ENCODE measurements at regions not wholly inside any gene's neighbourhood (a gene's known extent, or its start where the extent isn't known, plus 50 kb on each side); places are given as distances from the start of the nearest gene placed in this dataset.

DNA sequence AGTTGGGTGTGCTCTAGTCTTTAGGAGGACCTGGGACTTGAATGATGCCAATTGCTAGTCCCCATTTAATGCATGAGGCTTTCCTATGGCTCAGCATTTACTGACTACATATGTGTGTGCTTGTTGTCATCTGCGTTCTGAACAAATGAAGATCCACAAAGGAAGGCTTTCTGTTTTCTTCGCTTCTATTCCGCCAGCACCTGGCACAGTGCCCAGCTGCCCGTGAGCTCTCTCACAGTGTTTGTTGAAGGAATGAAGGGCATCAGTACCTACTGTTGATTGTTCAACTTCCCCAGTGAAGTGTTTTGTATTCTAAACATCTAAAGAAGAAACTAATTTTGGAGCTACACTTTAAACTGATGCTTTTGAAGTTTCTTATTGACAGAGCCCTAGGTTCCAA, 122.4 kb upstream of the LINC00305 start:
- Histone ChIP-seq H3K9me3 (no peaks in the 10 kb centered on the region), H3K27me3 (no peaks in the 10 kb centered on the region), H3K4me3 (no peak overlapping the region), H3K27ac (no peak overlapping the region), H3K36me3 (no peaks in the 10 kb centered on the region), H3K4me1 (no peaks in the 10 kb centered on the region)
- TF ChIP-seq, protein P1, sequence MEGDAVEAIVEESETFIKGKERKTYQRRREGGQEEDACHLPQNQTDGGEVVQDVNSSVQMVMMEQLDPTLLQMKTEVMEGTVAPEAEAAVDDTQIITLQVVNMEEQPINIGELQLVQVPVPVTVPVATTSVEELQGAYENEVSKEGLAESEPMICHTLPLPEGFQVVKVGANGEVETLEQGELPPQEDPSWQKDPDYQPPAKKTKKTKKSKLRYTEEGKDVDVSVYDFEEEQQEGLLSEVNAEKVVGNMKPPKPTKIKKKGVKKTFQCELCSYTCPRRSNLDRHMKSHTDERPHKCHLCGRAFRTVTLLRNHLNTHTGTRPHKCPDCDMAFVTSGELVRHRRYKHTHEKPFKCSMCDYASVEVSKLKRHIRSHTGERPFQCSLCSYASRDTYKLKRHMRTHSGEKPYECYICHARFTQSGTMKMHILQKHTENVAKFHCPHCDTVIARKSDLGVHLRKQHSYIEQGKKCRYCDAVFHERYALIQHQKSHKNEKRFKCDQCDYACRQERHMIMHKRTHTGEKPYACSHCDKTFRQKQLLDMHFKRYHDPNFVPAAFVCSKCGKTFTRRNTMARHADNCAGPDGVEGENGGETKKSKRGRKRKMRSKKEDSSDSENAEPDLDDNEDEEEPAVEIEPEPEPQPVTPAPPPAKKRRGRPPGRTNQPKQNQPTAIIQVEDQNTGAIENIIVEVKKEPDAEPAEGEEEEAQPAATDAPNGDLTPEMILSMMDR (IDR thresholded peaks at IDR 0.05), result no peak
- no peak for DNase-seq (ENCODE audit: low spot score)

DNA sequence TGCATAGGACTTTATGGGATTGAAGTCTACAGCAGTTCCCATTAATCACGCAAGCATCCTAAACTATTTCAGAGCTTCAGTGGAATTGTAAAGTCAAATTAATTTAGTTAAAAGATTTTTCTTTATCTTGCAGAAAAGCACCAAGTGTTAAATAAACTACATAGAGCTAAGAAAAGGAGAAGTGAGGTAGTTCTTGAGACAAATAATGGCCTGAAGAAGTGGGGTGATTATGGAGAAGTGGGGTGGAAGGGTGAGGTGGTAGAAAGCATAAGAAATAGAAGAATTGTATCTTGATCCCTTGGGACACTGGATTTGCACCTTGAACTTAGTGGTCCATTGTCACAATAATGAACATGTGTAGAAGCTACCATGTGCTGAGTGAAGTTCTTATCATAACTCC, 121.7 kb upstream of the LINC00305 start:
- Histone ChIP-seq H3K27me3 (no peaks in the 10 kb centered on the region), H3K36me3 (no peaks in the 10 kb centered on the region), H3K27ac (no peak overlapping the region), H3K9me3 (no peaks in the 10 kb centered on the region), H3K4me3 (no peak overlapping the region), H3K4me1 (no peaks in the 10 kb centered on the region)
- TF ChIP-seq, protein P1 (IDR thresholded peaks at IDR 0.05), result no peak
- DNase-seq (ENCODE audit: low spot score), result no peak

DNA sequence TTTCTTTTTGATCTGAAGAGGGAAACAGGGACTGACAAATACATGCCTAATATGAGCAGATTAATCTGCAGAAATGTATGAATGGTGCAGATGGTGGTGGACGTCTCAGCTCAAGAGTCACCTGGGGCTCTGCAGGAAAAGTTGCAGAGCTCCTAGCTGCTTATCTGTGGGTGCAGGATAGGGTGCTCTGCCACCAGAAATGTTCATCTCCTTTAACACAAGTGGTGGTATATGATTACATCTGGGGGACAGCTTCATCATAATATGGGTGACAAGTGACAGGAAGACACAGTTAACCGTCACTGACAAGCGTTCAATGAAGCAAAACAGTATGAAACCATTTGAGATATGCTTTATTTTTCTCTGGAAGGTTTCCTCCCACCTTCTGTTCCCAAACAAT, 121.2 kb upstream of the LINC00305 start:
- no peak overlapping the region for H3K4me3 ChIP-seq
- no peak for DNase-seq (ENCODE audit: low spot score)

DNA sequence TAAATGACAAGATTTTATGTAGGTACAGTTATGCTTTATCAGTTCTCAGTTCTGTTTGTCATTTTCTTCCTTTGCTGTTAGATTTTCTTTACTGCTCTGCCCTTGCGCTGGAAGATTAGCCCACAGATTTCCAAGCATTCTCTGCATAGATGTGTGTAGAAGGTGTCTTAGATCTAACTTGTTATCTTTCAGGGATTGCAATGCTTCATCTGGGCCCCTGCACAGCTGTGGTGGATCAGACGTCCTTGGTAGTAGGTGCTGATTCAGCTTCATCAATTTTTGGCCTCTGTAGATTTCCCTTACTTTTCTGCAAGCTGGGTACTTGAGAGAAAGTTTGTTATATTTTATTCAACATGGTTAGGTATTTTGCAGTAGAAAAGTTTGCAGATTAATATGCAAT, 115.3 kb upstream of the LINC00305 start:
- Histone ChIP-seq H3K9me3 (no peaks in the 10 kb centered on the region), H3K27me3 (no peaks in the 10 kb centered on the region), H3K4me3 (no peak overlapping the region), H3K27ac (no peak overlapping the region), H3K4me1 (no peaks in the 10 kb centered on the region), H3K36me3 (no peaks in the 10 kb centered on the region)
- TF ChIP-seq, protein P1 (IDR thresholded peaks at IDR 0.05), result no peak
- DNase-seq (ENCODE audit: low spot score), result no peak

More for the DNA sequence above, 121.2 kb upstream of the LINC00305 start:
- Histone ChIP-seq H3K27me3 (no peaks in the 10 kb centered on the region), H3K27ac (no peak overlapping the region), H3K9me3 (no peaks in the 10 kb centered on the region), H3K4me1 (no peaks in the 10 kb centered on the region), H3K36me3 (no peaks in the 10 kb centered on the region)
- TF ChIP-seq, protein P1 (IDR thresholded peaks at IDR 0.05), result no peak

DNA sequence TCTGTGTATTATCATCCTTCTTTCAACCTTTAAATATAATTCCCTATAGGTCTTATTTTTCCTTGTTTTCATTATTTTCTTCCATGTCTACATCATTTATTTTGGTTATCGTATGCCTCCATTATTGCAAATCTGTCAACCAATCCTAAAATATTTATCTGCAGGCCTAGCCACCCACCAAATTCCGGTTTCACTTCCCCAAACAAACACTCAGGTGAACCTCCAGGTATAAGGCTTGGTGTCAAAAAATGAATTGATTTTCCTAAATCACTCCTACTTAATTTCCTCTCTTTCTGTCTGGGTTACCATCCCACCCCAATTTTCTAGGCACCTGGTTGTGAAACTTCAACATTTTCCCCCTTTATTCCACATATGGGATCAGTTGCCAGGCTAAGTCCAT, 111.9 kb upstream of the LINC00305 start:
- DNase-seq (ENCODE audit: low spot score), result no peak
- no peaks in the 10 kb centered on the region for H3K27me3 ChIP-seq
- H3K4me1 ChIP-seq, result no peaks in the 10 kb centered on the region
- H3K4me3 ChIP-seq, result no peak overlapping the region
- H3K36me3 ChIP-seq, result no peaks in the 10 kb centered on the region
- no peaks in the 10 kb centered on the region for H3K9me3 ChIP-seq
- H3K27ac ChIP-seq, result no peak overlapping the region
- TF ChIP-seq, protein P1 (IDR thresholded peaks at IDR 0.05), result no peak

DNA sequence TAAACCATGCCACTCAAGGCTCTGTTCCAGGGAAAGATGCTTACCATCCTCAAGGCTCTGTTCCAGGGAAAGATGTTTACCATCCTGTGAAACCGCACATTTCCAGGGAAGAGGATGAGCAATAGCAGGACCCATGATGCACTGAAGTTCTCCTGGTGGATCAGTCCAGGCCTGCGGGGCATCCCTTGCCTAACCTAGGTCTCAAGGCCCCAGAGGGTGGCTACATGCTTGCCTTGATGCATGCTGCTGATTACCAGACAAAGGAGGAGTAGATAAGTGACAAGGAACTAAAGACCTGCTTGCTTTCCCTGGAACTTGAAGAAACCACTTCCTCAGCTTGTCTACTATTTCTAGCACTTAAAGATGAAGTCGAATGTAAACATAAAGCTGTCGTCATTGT, 111.0 kb upstream of the LINC00305 start:
- TF ChIP-seq, protein P1 (IDR thresholded peaks at IDR 0.05), result no peak
- Histone ChIP-seq H3K27ac (no peak overlapping the region), H3K4me1 (no peaks in the 10 kb centered on the region), H3K27me3 (no peaks in the 10 kb centered on the region), H3K9me3 (no peaks in the 10 kb centered on the region), H3K4me3 (no peak overlapping the region), H3K36me3 (no peaks in the 10 kb centered on the region)
- DNase-seq (ENCODE audit: low spot score), result no peak

Measured in right atrium auricular region (tissue), 2 donors.